Keratinocyte (primary cell): ENCODE measurements at regions not wholly inside any gene's neighbourhood (a gene's known extent, or its start where the extent isn't known, plus 50 kb on each side); places are given as distances from the start of the nearest gene placed in this dataset.

Experiments
- DNase-seq: peaks from one replicate; pipeline ENCODE4 v3.0.0-alpha.2; 2011; ENCODE audit warnings: low read depth, missing footprints, low spot score
- FAIRE-seq: peaks from 2 replicates; lab custom pipeline; 2011; peaks lifted over from hg19 to GRCh38; lab: Jason Lieb, UNC
- H2AFZ ChIP-seq: 2 replicates; pipeline ENCODE4 v1.6.0; 2012; ENCODE audit warnings: low read length, control low read depth, inconsistent platforms; ENCODE audit not compliant: control insufficient read depth
- H3K27ac ChIP-seq: 2 replicates; pipeline ENCODE4 v1.5.1; 2011; ENCODE audit warnings: low read length; ENCODE audit not compliant: control insufficient read depth, insufficient read depth
- H3K27me3 ChIP-seq: 3 replicates; pipeline ENCODE4 v1.6.0; 2011; ENCODE audit warnings: low read length; ENCODE audit not compliant: control insufficient read depth, insufficient read depth; ENCODE audit errors: extremely low read depth
- H3K36me3 ChIP-seq, 2 experiments: 2 replicates in 1 of 2; 3 replicates in 1 of 2; pipeline ENCODE4 v1.5.1; 2011; ENCODE audit warnings: low read length in 2 of 2, mild to moderate bottlenecking in 1 of 2; ENCODE audit not compliant: control insufficient read depth in 2 of 2, insufficient read depth in 2 of 2; ENCODE audit errors: extremely low read depth in 1 of 2
- H3K4me1 ChIP-seq: 3 replicates; pipeline ENCODE4 v1.5.1; 2011; ENCODE audit warnings: low read length; ENCODE audit not compliant: control insufficient read depth, insufficient read depth; ENCODE audit errors: extremely low read depth
- H3K4me2 ChIP-seq: 3 replicates; pipeline ENCODE4 v1.6.0; 2011; ENCODE audit warnings: low read depth, low read length; ENCODE audit not compliant: control insufficient read depth, insufficient read depth; ENCODE audit errors: extremely low read depth
- H3K4me3 ChIP-seq, 3 experiments: fragments of 200-600 bp in 1 of 3; sonication (generic) in 1 of 3; 2 replicates in 2 of 3; 3 replicates in 1 of 3; pipeline ENCODE4 v1.5.1; 2011 to 2016; ENCODE audit warnings: low read length in 3 of 3, mild to moderate bottlenecking in 3 of 3, control low read depth in 2 of 3, inconsistent platforms in 1 of 3, low read depth in 1 of 3, mixed read lengths in 1 of 3, mixed run types in 1 of 3, moderate library complexity in 1 of 3; ENCODE audit not compliant: control insufficient read depth in 2 of 3, insufficient read depth in 2 of 3; ENCODE audit errors: extremely low read depth in 1 of 3
- H3K79me2 ChIP-seq: 2 replicates; pipeline ENCODE4 v1.6.0; 2012; ENCODE audit warnings: low read length; ENCODE audit not compliant: control insufficient read depth, insufficient read depth
- H3K9ac ChIP-seq: 3 replicates; pipeline ENCODE4 v1.6.0; 2011; ENCODE audit warnings: low read length; ENCODE audit not compliant: control insufficient read depth, insufficient read depth; ENCODE audit errors: extremely low read depth
- H3K9me1 ChIP-seq: 3 replicates; pipeline ENCODE4 v1.6.0; 2011; ENCODE audit warnings: low read length; ENCODE audit not compliant: control insufficient read depth, insufficient read depth; ENCODE audit errors: extremely low read depth
- H3K9me3 ChIP-seq: 2 replicates; pipeline ENCODE4 v1.5.1; 2012; ENCODE audit warnings: low read depth, low read length; ENCODE audit not compliant: control insufficient read depth
- H4K20me1 ChIP-seq: 3 replicates; pipeline ENCODE4 v1.6.0; 2011; ENCODE audit warnings: low read length; ENCODE audit not compliant: control insufficient read depth, insufficient read depth; ENCODE audit errors: extremely low read depth
- CTCF ChIP-seq, 3 experiments: IDR thresholded peaks in 1 of 3; conservative IDR thresholded peaks in 1 of 3; optimal IDR thresholded peaks in 1 of 3; 2 replicates in 2 of 3; 3 replicates in 1 of 3; pipeline versions ENCODE3 to v1.5.1; 2011; ENCODE audit warnings: low read length in 3 of 3, mild to moderate bottlenecking in 3 of 3, moderate library complexity in 2 of 3, control low read depth in 1 of 3, inconsistent platforms in 1 of 3; ENCODE audit not compliant: insufficient read depth in 2 of 3; ENCODE audit errors: extremely low read depth in 1 of 3
- EZH2 ChIP-seq: IDR thresholded peaks from one replicate; pipeline ENCODE4 v1.6.1; 2012; ENCODE audit warnings: inconsistent platforms, mild to moderate bottlenecking, low read length, moderate library complexity
- dilution Hi-C: fragments of 300-500 bp; cut with MboI; formaldehyde crosslinking; loops from one replicate; pipeline ENCODE4 v1.7.0; 2020; ENCODE audit warnings: low sequenced_read_pairs; ENCODE audit not compliant: extremely low pct_ligation_motif_present

- no peak for TF ChIP-seq EZH2
- TF ChIP-seq CTCF (optimal IDR thresholded peaks at IDR 0.05 in 1 of 3, IDR thresholded peaks at IDR 0.05 in 1 of 3, conservative IDR thresholded peaks at IDR 0.05 in 1 of 3; ENCODE audit: extremely low read depth in 1 of 3, insufficient read depth in 2 of 3, low read length in 3 of 3) = no peak
- H3K79me2 ChIP-seq = no peaks in the 10 kb centered on the region
- no peaks in the 10 kb centered on the region for H3K9me1 ChIP-seq
- H3K4me1 ChIP-seq = no peaks in the 10 kb centered on the region
- H3K27ac ChIP-seq = no peak overlapping the region
- no peaks in the 10 kb centered on the region for H4K20me1 ChIP-seq
- FAIRE-seq = no peak
- no peak overlapping the region for H2AFZ ChIP-seq
- no peak for DNase-seq
- no peaks in the 10 kb centered on the region for H3K9me3 ChIP-seq
- dilution Hi-C loops = no loop called here
- no peaks in the 10 kb centered on the region for H3K27me3 ChIP-seq
- no peak overlapping the region for H3K9ac ChIP-seq
- no peak overlapping the region for H3K4me2 ChIP-seq
- H3K36me3 ChIP-seq = no peaks in the 10 kb centered on the region
- no peak overlapping the region for H3K4me3 ChIP-seq
These were observed 865.2 kb upstream of the DDX18 start for GRCh38 chr2:116949249-116949648.

GRCh38 chr2:116952254-116952653, 862.2 kb upstream of the DDX18 start:
- Histone ChIP-seq H3K9me3 (no peaks in the 10 kb centered on the region), H3K79me2 (no peaks in the 10 kb centered on the region), H4K20me1 (no peaks in the 10 kb centered on the region), H3K27ac (no peak overlapping the region), H3K4me2 (no peak overlapping the region), H3K9me1 (no peaks in the 10 kb centered on the region), H3K4me1 (no peaks in the 10 kb centered on the region), H3K4me3 (no peak overlapping the region), H3K36me3 (no peaks in the 10 kb centered on the region), H2AFZ (no peak overlapping the region), H3K27me3 (no peaks in the 10 kb centered on the region), H3K9ac (no peak overlapping the region)
- no peak for FAIRE-seq
- DNase-seq = no peak
- dilution Hi-C loops = no loop called here
- no peak for TF ChIP-seq CTCF (optimal IDR thresholded peaks at IDR 0.05 in 1 of 3, IDR thresholded peaks at IDR 0.05 in 1 of 3, conservative IDR thresholded peaks at IDR 0.05 in 1 of 3; ENCODE audit: extremely low read depth in 1 of 3, insufficient read depth in 2 of 3, low read length in 3 of 3)
- no peak for TF ChIP-seq EZH2
